Subcutaneous abdominal adipose tissue (tissue), 5 donors: ENCODE measurements at regions not wholly inside any gene's neighbourhood (a gene's known extent, or its start where the extent isn't known, plus 50 kb on each side); places are given as distances from the start of the nearest gene placed in this dataset.
"Not testable (repeated sequence)": the region's sequence is repeated elsewhere in the genome, so short reads cannot be mapped to it uniquely, and the experiment has no call there.

Experiments used
- H3K27ac ChIP-seq: one replicate; pipeline ENCODE4 v1.7.0; 2013; ENCODE audit warnings: low read depth, mild to moderate bottlenecking, inconsistent platforms, low read length, moderate library complexity
- H3K27me3 ChIP-seq, 5 donors: one replicate each; pipeline ENCODE4 v1.7.0; 2013; ENCODE audit warnings: low read length in 5 of 5, inconsistent platforms in 1 of 5; ENCODE audit not compliant: control insufficient read depth in 5 of 5, insufficient read depth in 4 of 5
- H3K36me3 ChIP-seq, 5 donors: one replicate each; pipeline ENCODE4 v1.7.0; 2013; ENCODE audit warnings: low read length in 5 of 5; ENCODE audit not compliant: control insufficient read depth in 5 of 5, insufficient read depth in 5 of 5
- H3K4me1 ChIP-seq, 5 donors: one replicate each; pipeline ENCODE4 v1.7.0; 2013; ENCODE audit warnings: low read length in 5 of 5, mild to moderate bottlenecking in 3 of 5, moderate library complexity in 1 of 5; ENCODE audit not compliant: control insufficient read depth in 5 of 5, insufficient read depth in 5 of 5
- H3K4me3 ChIP-seq, 5 donors: one replicate each; pipeline ENCODE4 v1.7.0; 2013; ENCODE audit warnings: low read length in 5 of 5, low read depth in 1 of 5
- H3K9ac ChIP-seq, 5 donors: one replicate each; pipeline ENCODE4 v1.7.0; 2013; ENCODE audit warnings: low read length in 5 of 5, mild to moderate bottlenecking in 4 of 5, moderate library complexity in 3 of 5
- H3K9me3 ChIP-seq, 5 donors: one replicate each; pipeline ENCODE4 v1.7.0; 2013; ENCODE audit warnings: low read length in 5 of 5; ENCODE audit not compliant: control insufficient read depth in 5 of 5
- donor health status: healthy.
- donor health status: healthy.
- donor health status: healthy.
- donor health status: healthy.
- donor health status: healthy.

DNA sequence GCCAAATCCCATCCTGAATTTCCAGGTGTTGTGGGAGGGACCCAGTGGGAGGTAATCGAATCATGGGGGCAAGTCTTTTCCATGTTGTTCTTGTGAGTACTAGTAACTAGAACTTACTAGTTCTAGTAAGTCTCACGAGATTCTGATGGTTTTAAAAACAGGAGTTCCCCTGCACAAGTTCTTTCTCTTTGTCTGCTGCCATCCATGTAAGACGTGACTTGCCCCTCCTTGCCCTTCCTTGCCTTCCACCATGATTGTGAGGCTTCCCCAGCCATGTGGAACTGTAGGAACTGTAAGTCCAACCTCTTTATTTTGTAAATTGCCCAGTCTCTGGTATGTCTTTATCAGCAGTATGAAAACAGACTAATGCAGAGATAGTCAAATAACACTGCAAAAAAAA is 122.7 kb upstream of the BEND6 start:
- Histone ChIP-seq H3K36me3 (no peaks in the 10 kb centered on the region), H3K9me3 (no peaks in the 10 kb centered on the region), H3K9ac (no peak overlapping the region), H3K27ac (no peak overlapping the region), H3K4me1 (no peaks in the 10 kb centered on the region), H3K27me3 (no peaks in the 10 kb centered on the region), H3K4me3 (no peak overlapping the region)

DNA sequence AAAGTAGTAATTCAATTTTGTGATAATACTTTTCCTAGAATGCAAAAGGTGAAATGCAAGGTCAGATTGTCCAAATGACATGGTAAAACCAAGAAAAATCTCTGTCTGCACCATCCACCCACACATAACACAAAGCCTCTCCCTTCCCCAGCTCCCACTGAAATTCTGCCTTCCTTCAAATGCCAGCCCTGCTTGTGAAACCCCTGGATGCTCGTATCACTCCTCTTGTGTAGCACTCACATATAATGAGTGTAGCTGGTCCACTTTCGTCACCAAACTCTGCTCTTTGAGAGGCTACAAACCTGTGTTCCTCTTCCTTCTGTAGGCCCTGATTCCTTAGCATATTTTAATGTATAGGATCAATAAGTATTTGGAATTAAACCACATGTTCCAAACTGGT is 123.6 kb upstream of the BEND6 start:
- Histone ChIP-seq H3K36me3 (no peaks in the 10 kb centered on the region), H3K27ac (no peak overlapping the region), H3K9ac (no peak overlapping the region), H3K9me3 (no peaks in the 10 kb centered on the region), H3K4me1 (no peaks in the 10 kb centered on the region), H3K4me3 (no peak overlapping the region), H3K27me3 (no peaks in the 10 kb centered on the region)

DNA sequence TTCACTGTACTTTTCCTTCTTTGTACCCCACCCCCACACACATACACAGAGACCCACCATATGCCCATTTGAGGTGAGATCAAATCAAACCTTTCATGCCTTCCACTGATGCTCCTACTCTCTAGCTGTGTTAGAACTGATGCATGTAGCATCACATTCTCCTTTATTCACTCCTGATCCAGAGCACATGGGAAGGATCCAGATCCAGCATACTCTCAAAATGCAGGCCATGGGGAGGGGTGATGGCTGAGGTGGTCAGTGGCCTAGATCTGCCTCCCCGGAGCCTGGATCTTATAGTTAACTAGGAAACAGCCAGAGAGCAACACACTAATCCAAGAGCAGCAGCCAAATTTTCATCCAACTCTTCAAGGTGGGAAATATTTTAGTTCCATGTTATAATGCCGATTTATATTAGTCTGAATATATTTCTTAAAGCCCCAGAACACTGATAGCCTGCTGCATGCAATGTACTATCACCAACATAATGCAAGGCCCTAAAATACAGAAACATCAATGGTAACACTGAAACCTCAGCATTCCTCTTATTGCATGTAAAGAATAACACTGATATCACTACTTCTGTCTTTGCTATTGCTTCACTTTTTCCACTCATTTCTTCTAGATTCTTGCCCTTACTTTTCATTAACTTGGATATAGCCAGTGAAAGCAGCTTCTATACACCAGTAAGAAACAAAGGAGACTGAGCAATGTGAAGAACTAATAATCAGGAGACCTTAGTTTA is 126.8 kb upstream of the BEND6 start:
- H3K9me3 ChIP-seq: no peaks in the 10 kb centered on the region
- no peak overlapping the region for H3K9ac ChIP-seq
- H3K4me1 ChIP-seq: no peaks in the 10 kb centered on the region
- H3K27ac ChIP-seq: no peak overlapping the region
- no peak overlapping the region for H3K4me3 ChIP-seq
- H3K27me3 ChIP-seq: no peaks in the 10 kb centered on the region
- no peaks in the 10 kb centered on the region for H3K36me3 ChIP-seq

DNA sequence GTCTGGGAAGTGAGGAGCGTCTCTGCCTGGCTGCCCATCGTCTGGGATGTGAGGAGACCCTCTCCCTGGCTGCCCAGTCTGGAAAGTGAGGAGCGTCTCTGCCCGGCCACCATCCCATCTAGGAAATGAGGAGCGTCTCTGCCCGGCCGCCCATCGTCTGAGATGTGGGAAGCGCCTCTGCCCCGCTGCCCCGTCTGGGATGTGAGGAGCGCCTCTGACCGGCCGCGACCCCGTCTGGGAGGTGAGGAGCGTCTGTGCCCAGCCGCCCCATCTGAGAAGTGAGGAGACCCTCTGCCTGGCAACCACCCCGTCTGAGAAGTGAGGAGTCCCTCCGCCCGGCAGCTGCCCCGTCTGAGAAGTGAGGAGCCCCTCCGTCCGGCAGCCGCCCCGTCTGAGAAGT is 130.5 kb upstream of the BEND6 start:
- H3K4me3 ChIP-seq, H3K27me3 ChIP-seq, H3K9me3 ChIP-seq, H3K4me1 ChIP-seq, H3K9ac ChIP-seq, H3K27ac ChIP-seq, H3K36me3 ChIP-seq: not testable (repeated sequence)

DNA sequence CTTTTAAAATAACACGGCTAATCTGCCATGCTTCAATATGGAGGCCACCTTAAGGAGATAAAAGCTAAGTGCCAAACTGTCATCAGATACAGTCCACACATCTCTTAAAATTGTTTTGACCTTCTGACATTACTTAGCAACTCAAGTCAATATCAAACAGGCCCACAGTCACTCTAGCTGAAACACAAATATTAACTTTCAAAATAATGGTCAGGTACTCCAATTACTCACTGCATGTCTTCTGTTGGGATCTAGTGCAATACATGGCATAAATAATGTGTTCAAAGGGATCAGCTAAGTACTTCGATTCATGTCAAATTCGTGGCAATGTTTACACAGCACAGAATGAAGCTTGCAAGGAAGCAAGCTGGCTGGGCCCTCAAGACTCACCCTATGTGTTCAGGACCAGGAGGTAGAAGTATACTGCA is 133.9 kb upstream of the BEND6 start:
- Histone ChIP-seq H3K27me3 (no peaks in the 10 kb centered on the region), H3K4me1 (no peaks in the 10 kb centered on the region), H3K27ac (no peak overlapping the region), H3K4me3 (no peak overlapping the region), H3K36me3 (no peaks in the 10 kb centered on the region), H3K9ac (no peak overlapping the region), H3K9me3 (no peaks in the 10 kb centered on the region)

DNA sequence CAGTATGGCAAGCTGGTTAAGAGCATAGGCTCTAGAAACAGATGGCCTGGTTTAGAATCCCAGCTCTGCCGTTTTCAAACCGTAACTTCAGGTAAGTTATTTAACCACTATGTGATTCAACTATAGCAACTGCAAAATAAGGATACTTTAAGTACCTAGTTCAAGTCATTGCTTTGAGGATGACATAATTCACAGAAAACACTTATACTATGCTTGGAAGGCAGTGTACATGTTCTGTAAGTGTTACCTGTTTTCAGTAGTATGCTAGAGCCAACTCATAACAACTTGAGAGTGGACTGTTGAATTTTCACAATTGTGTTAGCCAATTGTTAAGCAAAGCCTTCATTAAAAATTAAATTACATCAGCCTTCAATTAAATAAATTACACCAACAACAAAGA is 134.8 kb upstream of the BEND6 start:
- Histone ChIP-seq H3K36me3 (no peaks in the 10 kb centered on the region), H3K4me3 (no peak overlapping the region), H3K9ac (no peak overlapping the region), H3K4me1 (peaks cover 0 to 5% (median 0%) of the 10 kb centered on the region in 5 donors), H3K27ac (no peak overlapping the region), H3K9me3 (no peaks in the 10 kb centered on the region), H3K27me3 (no peaks in the 10 kb centered on the region)

DNA sequence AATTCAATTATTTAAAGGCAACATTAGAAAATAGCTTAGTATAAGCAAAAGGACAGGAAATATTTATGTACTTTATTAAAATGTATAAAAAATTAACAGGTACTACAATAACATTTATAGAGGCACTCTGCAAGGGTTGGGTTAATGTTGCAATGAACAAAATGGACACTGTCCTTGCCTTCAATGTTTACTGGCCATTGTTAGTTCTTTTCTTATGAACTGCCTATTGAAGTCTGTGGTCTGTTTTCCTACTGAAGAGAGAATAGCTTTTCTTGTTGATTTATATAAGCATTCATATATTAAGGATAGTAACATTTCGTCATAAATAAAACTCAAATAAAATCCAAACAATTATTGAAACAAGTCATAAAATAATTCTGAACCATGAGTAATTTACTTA is 135.3 kb upstream of the BEND6 start:
- Histone ChIP-seq H3K4me1 (peaks cover 0 to 8% (median 0%) of the 10 kb centered on the region in 5 donors), H3K4me3 (no peak overlapping the region), H3K9me3 (no peaks in the 10 kb centered on the region), H3K27me3 (no peaks in the 10 kb centered on the region), H3K9ac (no peak overlapping the region), H3K27ac (no peak overlapping the region), H3K36me3 (no peaks in the 10 kb centered on the region)

DNA sequence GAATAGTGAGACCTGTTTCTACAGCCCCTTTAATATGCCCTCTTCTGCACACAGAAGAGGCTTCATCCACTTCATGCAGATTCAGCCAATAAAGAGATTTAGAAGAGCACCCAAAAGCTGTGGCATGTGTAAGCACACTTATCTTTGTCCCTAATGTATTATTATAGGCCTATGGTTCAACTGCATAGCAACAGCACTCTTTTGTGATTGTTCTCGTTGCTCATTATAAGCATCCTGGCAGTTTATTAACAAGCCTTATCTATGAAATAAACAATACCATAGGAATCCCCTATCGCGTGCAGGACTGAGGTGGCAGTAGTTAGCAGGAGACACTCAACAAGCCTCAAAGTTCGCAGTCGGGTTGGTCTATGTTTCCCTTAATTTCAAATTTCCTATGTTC is 138.5 kb upstream of the BEND6 start:
- no peak overlapping the region for H3K27ac ChIP-seq
- no peaks in the 10 kb centered on the region for H3K27me3 ChIP-seq
- no peak overlapping the region for H3K4me3 ChIP-seq
- H3K36me3 ChIP-seq: no peaks in the 10 kb centered on the region
- no peaks in the 10 kb centered on the region for H3K9me3 ChIP-seq
- no peak overlapping the region for H3K9ac ChIP-seq
- H3K4me1 ChIP-seq: peaks cover 0 to 8% (median 0%) of the 10 kb centered on the region in 5 donors

DNA sequence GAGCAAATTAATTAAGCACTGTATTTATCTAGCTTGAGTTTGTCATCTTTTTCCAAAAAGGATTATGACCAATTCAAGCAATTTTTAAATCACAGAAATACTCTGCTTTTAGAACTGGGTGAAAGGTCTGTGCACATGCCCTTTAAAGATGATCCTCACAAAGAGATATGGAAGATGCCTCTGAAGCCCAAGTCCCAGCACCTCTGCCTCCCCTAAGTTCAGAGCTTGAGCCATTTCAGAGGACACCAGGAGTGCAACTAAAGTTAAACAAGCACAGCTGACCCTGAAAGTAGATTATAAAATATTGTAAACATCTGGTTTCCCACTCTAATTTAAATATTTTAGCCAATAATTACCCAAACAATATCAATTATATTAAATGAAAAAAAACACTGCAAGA is 139.5 kb upstream of the BEND6 start:
- H3K27ac ChIP-seq: no peak overlapping the region
- H3K9ac ChIP-seq: no peak overlapping the region
- no peaks in the 10 kb centered on the region for H3K36me3 ChIP-seq
- H3K27me3 ChIP-seq: no peaks in the 10 kb centered on the region
- no peak overlapping the region for H3K4me3 ChIP-seq
- H3K9me3 ChIP-seq: no peaks in the 10 kb centered on the region
- peaks cover 0 to 8% (median 0%) of the 10 kb centered on the region in 5 donors for H3K4me1 ChIP-seq

DNA sequence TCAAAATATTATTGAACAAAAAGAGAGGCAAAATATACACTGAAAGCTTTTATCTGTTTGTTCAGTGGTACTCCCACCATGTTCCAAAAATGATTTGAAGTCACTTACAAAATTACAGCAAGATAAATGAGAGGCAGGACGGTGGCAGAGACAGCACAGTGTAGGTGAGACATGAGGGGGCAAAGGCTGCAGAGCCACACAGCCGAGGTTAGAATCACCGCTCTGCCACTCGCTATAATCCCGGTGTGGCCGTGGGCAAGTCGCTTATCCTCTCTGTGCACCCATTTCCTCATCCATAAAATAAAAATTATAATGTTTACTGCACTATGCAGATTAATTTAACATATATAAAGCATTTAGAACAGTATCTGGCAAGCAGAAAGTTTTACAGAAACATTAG is 140.1 kb upstream of the BEND6 start:
- Histone ChIP-seq H3K9ac (no peak overlapping the region), H3K4me1 (peaks cover 0 to 8% (median 0%) of the 10 kb centered on the region in 5 donors), H3K4me3 (no peak overlapping the region), H3K36me3 (no peaks in the 10 kb centered on the region), H3K27me3 (no peaks in the 10 kb centered on the region), H3K9me3 (no peaks in the 10 kb centered on the region), H3K27ac (no peak overlapping the region)
